ENCODE measurements at regions not wholly inside any gene's neighbourhood (a gene's known extent, or its start where the extent isn't known, plus 50 kb on each side); places are given as distances from the start of the nearest gene placed in this dataset.

DNA sequence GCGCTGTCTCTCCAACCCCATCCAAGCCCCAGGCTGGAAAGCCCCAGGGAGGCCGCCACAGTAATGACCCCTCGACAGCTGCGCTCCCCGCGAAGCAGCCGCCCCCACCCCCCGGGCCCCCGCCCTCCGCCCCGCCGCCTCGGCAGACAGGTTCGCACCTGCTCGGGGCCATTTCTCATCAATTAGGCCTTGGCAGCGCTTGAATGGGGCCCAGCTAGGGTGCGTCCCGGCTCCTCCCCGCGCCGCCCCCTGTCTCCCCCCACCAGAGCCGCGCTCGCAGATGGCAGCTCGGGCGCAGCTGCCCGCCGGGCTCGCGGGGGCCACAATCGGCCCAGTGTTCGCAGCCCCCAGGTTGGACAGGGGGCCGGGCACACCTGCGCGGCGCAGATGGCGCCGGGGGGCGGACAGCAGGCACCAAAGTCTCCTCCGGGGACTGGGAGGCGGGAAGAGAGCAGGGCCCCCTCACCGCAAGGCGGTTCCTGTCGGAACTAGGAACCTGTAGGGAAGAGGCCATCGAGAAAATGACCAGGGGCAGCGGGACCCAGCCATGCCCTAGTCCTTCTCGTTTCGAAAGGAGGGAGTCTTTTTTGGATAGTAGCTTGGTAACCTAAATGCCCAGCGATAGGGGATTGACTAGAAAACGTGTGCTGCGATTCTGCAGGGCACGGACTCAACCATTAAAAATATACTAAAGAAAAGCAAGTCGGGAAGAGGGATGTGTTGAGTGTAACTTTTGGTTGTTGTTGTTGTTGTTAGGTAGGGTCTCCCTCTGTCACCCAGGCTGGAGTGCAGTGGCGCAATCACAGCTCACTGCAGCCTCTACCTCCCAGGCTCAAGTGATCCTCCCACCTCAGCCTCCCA lies 83.2 kb upstream of the EYA2 start:
- no peak overlapping the region for H3K4me3 ChIP-seq (replicated peaks; ENCODE audit: low read depth, low read length)
- TF ChIP-seq CTCF (IDR thresholded peaks at IDR 0.05; ENCODE audit: low read length, missing control alignments) = no peak
- no peak for DNase-seq (ENCODE audit: low read depth)

DNA sequence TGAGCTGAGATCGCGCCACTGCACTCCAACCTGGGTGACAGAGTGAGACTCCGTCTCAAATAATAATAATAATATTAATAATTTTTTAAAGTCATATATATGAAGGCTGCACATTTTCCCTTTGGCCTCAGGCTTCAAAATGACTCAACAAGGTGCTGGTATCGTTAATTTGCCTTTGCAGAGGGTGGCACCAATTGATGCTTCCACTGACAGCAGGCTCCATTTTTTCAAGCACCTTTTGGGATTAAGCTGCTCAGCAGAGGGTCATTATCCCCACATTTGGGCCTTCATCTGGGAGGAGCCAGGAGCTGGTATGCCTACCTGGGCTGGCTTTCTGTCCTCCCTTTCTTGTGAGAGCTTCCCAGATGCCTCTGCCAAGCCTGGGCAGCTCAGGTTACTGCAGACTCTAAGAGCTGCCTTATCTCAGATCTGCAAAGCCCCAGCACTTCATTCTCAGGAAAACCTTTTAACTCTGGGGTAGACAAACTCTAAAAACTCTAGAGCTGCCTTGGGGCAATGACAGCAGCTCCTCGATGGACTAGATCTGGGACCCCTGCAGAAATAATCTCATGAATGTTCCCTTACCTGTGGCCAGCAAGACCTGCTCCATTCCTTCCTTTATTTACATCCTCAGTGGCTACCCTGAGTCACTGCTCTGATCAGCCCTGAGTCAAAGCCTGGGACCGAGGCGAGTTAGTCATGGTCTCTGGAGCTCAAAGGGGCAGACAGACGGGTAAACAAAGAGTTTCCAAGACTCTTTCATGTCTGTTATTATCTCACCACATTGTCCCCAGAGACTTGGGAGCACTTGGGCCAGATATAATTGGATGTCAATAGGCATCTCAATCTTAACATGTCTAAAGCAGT lies 80.0 kb upstream of the EYA2 start:
- H3K4me3 ChIP-seq (replicated peaks; ENCODE audit: low read depth, low read length) = no peak overlapping the region
- peak; percentile 22 for DNase-seq (ENCODE audit: low read depth)
- no peak for TF ChIP-seq CTCF (IDR thresholded peaks at IDR 0.05; ENCODE audit: low read length, missing control alignments)

GRCh38 chr20:46816097-46816496 lies 78.5 kb upstream of the EYA2 start:
- TF ChIP-seq CTCF (IDR thresholded peaks at IDR 0.05; ENCODE audit: low read length, missing control alignments) = no peak
- no peak overlapping the region for H3K4me3 ChIP-seq (replicated peaks; ENCODE audit: low read depth, low read length)
- DNase-seq (ENCODE audit: low read depth) = no peak

GRCh38 chr20:46816886-46817638 lies 77.6 kb upstream of the EYA2 start:
- no peak overlapping the region for H3K4me3 ChIP-seq (replicated peaks; ENCODE audit: low read depth, low read length)
- TF ChIP-seq CTCF (IDR thresholded peaks at IDR 0.05; ENCODE audit: low read length, missing control alignments) = no peak
- DNase-seq (ENCODE audit: low read depth) = no peak

- TF ChIP-seq CTCF (IDR thresholded peaks at IDR 0.05; ENCODE audit: low read length, missing control alignments) = no peak
- no peak overlapping the region for H3K4me3 ChIP-seq (replicated peaks; ENCODE audit: low read depth, low read length)
- DNase-seq (ENCODE audit: low read depth) = no peak
Observed at GRCh38 chr20:46820682-46821081, 74.0 kb upstream of the EYA2 start.

DNA sequence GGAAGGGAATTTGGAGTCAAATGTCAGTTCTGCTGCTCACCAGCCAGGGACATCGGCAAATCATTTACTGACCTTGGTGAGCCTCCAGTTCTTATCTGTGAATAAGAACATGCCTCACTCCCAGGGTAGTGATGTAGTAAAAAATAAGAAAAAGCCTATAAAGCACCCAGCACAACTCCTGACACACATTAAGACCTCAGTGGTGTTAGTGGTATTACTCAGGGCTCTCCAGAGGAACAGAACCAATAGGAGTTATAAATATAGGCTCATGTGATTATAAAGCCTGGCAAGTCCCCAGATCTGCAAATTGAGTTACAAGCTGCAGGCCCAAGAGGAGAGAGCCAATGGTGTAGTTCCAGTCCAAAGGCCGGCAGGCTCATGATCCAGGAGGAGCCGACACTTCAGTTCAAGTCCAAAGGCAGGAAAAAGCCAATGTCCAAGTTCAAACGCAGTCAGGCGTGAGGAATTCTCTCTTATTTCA lies 71.3 kb upstream of the EYA2 start:
- no peak overlapping the region for H3K4me3 ChIP-seq (replicated peaks; ENCODE audit: low read depth, low read length)
- DNase-seq (ENCODE audit: low read depth) = no peak
- no peak for TF ChIP-seq CTCF (IDR thresholded peaks at IDR 0.05; ENCODE audit: low read length, missing control alignments)

Data from fibroblast of pulmonary artery (primary cell).